ENCODE measurements at regions not wholly inside any gene's neighbourhood (a gene's known extent, or its start where the extent isn't known, plus 50 kb on each side); places are given as distances from the start of the nearest gene placed in this dataset.

GRCh38 chr4:12932203-12932788 lies 551.8 kb downstream of the RAB28 start:
- Histone ChIP-seq H3K27me3 (no peaks in the 10 kb centered on the region), H3K4me1 (no peaks in the 10 kb centered on the region), H3K27ac (no peak overlapping the region), H3K4me3 (no peak overlapping the region), H3K9me3 (no peaks in the 10 kb centered on the region), H3K36me3 (no peaks in the 10 kb centered on the region)
- WGBS: 78% methylated on average over 4 of the region's 4 CpGs
- DNase-seq (ENCODE audit: low spot score in 2 of 2): no peak
- TF ChIP-seq POLR2AphosphoS5 (IDR thresholded peaks at IDR 0.05) (no peak), EP300 (IDR thresholded peaks at IDR 0.05) (no peak), CTCF (IDR thresholded peaks at IDR 0.05) (no peak), POLR2A (IDR thresholded peaks at IDR 0.05) (no peak)

DNA sequence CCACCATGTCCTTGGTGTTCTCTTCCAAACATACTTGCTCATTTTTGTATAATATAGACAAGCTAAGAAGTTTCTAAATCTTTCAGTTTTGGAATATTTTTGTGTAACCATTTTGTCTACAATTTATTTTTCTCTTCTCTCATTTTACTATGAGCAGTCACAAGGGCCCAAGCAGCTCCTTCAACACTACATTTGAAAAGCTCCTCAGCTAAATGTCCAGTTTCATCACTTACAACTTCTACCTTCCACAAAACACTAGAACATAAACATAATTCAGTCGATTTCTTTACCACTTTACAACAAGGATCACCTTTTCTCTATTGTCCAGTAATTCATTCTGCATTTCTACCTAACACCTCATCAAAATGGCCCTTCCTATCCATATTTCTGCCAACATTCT lies 554.4 kb downstream of the RAB28 start:
- Histone ChIP-seq H3K4me1 (no peaks in the 10 kb centered on the region), H3K4me3 (no peak overlapping the region), H3K36me3 (no peaks in the 10 kb centered on the region), H3K9me3 (no peaks in the 10 kb centered on the region), H3K27ac (no peak overlapping the region), H3K27me3 (no peaks in the 10 kb centered on the region)
- no peak for DNase-seq (ENCODE audit: low spot score in 2 of 2)
- WGBS: 70% methylated on average over 1 of the region's 1 CpG
- TF ChIP-seq POLR2AphosphoS5 (IDR thresholded peaks at IDR 0.05) (no peak), POLR2A (IDR thresholded peaks at IDR 0.05) (no peak), CTCF (IDR thresholded peaks at IDR 0.05) (no peak), EP300 (IDR thresholded peaks at IDR 0.05) (no peak)

- DNase-seq (ENCODE audit: low spot score in 2 of 2): no peak
These were observed 555.4 kb downstream of the RAB28 start for GRCh38 chr4:12928751-12929150.

GRCh38 chr4:12926189-12927066 lies 557.7 kb downstream of the RAB28 start:
- Histone ChIP-seq H3K9me3 (no peaks in the 10 kb centered on the region), H3K27me3 (no peaks in the 10 kb centered on the region), H3K4me1 (no peaks in the 10 kb centered on the region), H3K27ac (no peak overlapping the region), H3K36me3 (no peaks in the 10 kb centered on the region), H3K4me3 (no peak overlapping the region)
- DNase-seq (ENCODE audit: low spot score in 2 of 2): no peak
- WGBS: 50% methylated on average over 5 of the region's 5 CpGs
- no peak for TF ChIP-seq EP300 (IDR thresholded peaks at IDR 0.05)
- no peak for TF ChIP-seq POLR2AphosphoS5 (IDR thresholded peaks at IDR 0.05)
- no peak for TF ChIP-seq CTCF (IDR thresholded peaks at IDR 0.05)
- TF ChIP-seq POLR2A (IDR thresholded peaks at IDR 0.05): no peak

More at GRCh38 chr4:12928751-12929150, 555.4 kb downstream of the RAB28 start:
- no peaks in the 10 kb centered on the region for H3K4me1 ChIP-seq
- H3K36me3 ChIP-seq: no peaks in the 10 kb centered on the region
- H3K4me3 ChIP-seq: no peak overlapping the region
- no peaks in the 10 kb centered on the region for H3K27me3 ChIP-seq
- H3K9me3 ChIP-seq: no peaks in the 10 kb centered on the region
- TF ChIP-seq EP300 (IDR thresholded peaks at IDR 0.05): no peak
- TF ChIP-seq CTCF (IDR thresholded peaks at IDR 0.05): no peak
- TF ChIP-seq POLR2A (IDR thresholded peaks at IDR 0.05): no peak
- no peak for TF ChIP-seq POLR2AphosphoS5 (IDR thresholded peaks at IDR 0.05)
- no peak overlapping the region for H3K27ac ChIP-seq

DNA sequence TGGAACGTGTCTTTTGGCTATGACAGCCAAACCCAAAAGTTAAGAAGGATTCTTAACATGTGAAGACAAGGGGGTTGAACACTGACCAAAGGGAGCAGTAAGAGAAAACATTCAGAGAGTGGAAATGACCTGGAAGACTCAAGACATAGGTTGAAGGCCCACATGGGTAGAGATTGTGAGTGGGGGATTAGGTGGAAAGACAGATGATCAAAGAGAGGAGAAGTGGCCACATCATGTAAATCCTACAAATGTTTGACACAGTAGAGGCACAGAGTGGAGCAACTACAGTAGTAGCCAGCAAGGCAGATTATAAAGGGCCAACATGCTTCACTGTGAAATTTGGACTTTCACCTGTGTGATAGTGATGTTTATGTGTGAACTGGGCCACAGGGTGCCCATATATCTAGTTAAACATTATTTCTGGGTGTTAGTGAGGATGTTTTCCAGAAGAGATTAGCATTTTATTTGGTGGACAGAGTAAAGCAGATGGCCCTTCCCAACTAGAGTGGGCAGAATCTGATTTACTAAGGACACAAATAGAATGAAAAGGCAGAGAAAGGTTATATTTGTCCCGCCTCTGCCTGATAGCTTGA lies 559.3 kb downstream of the RAB28 start:
- Histone ChIP-seq H3K27ac (no peak overlapping the region), H3K4me3 (no peak overlapping the region), H3K36me3 (no peaks in the 10 kb centered on the region), H3K4me1 (no peaks in the 10 kb centered on the region), H3K27me3 (no peaks in the 10 kb centered on the region), H3K9me3 (no peaks in the 10 kb centered on the region)
- WGBS: 94% methylated on average over 2 of the region's 2 CpGs
- no peak for TF ChIP-seq POLR2AphosphoS5 (IDR thresholded peaks at IDR 0.05)
- no peak for TF ChIP-seq POLR2A (IDR thresholded peaks at IDR 0.05)
- no peak for TF ChIP-seq EP300 (IDR thresholded peaks at IDR 0.05)
- no peak for TF ChIP-seq CTCF (IDR thresholded peaks at IDR 0.05)
- DNase-seq (ENCODE audit: low spot score in 2 of 2): no peak
